Lower leg skin (tissue), 3 donors: ENCODE measurements at regions not wholly inside any gene's neighbourhood (a gene's known extent, or its start where the extent isn't known, plus 50 kb on each side); places are given as distances from the start of the nearest gene placed in this dataset.

Experiments
- CTCF ChIP-seq, 3 donors: fragments of 450-650 bp; IDR thresholded peaks; one replicate each; pipeline ENCODE4 v1.5.1; 2016; ENCODE audit warnings: antibody characterized with exemption in 3 of 3, mild to moderate bottlenecking in 3 of 3, moderate library complexity in 2 of 3
- POLR2A ChIP-seq, 2 donors: fragments of 450-650 bp; IDR thresholded peaks; one replicate each; pipeline ENCODE4 v1.6.1; 2016 to 2017; ENCODE audit warnings: antibody characterized with exemption in 2 of 2, mild to moderate bottlenecking in 1 of 2, moderate library complexity in 1 of 2

GRCh38 chr15:61480863-61481262, 251.8 kb upstream of the RORA start:
- TF ChIP-seq CTCF (IDR thresholded peaks at IDR 0.05) (no peak), POLR2A (IDR thresholded peaks at IDR 0.05) (no peak)
